A549 (cell line): ENCODE measurements at regions not wholly inside any gene's neighbourhood (a gene's known extent, or its start where the extent isn't known, plus 50 kb on each side); places are given as distances from the start of the nearest gene placed in this dataset.

Source experiments
- ATAC-seq, 2 experiments: fragments of 200-7000 bp in 1 of 2; fragments of >200 bp in 1 of 2; cut with Nextera tagmentation in 1 of 2; cut with Tn5 transposase in 1 of 2; 3 replicates each; pipeline versions ENCODE4 v1.8.0 to v1.9.1; 2018 to 2020; ENCODE audit warnings: mild to moderate bottlenecking in 1 of 2, moderate library complexity in 1 of 2
- CTCF ChIA-PET: fragments of 300-600 bp; sonication (Branson Sonifier 250); formaldehyde crosslinking; extraction: SDS; loops from one replicate; lab custom pipeline; 2021; ENCODE audit warnings: antibody characterized with exemption, inconsistent platforms; lab: Yijun Ruan, JAX
- POLR2A ChIA-PET: fragments of 350-600 bp; formaldehyde crosslinking; extraction: SDS; loops from one replicate; lab custom pipeline; 2021; ENCODE audit warnings: antibody characterized with exemption, inconsistent platforms; lab: Yijun Ruan, JAX
- DNase-seq, 2 experiments: peaks; one replicate each; pipeline versions ENCODE4 v3.0.0 to v3.0.0-alpha.2; 2011 to 2016; ENCODE audit warnings: low read depth in 1 of 2, low spot score in 1 of 2
- FAIRE-seq: peaks from 2 replicates; lab custom pipeline; 2011; peaks lifted over from hg19 to GRCh38; lab: Jason Lieb, UNC
- H3K27ac ChIP-seq, 2 experiments: fragments of >200 bp; sonication (Bioruptor Twin); formaldehyde crosslinking; 3 replicates each; pipeline ENCODE4 v1.5.1; 2016 to 2017
- H3K4me1 ChIP-seq: fragments of >200 bp; sonication (Bioruptor Twin); formaldehyde crosslinking; 3 replicates; pipeline ENCODE4 v1.6.1; 2016
- H3K4me2 ChIP-seq: fragments of >200 bp; sonication (Bioruptor Twin); formaldehyde crosslinking; 3 replicates; pipeline ENCODE4 v1.6.1; 2016
- H3K4me3 ChIP-seq: fragments of >200 bp; sonication (Bioruptor Twin); formaldehyde crosslinking; 3 replicates; pipeline ENCODE4 v1.5.1; 2016
- H3K9me3 ChIP-seq: fragments of >200 bp; sonication (Bioruptor Twin); formaldehyde crosslinking; 3 replicates; pipeline ENCODE4 v1.6.1; 2016
- BHLHE40 ChIP-seq: IDR thresholded peaks from 2 replicates; pipeline ENCODE4 v1.6.1; 2012; ENCODE audit warnings: low read depth, low read length, inconsistent platforms
- CEBPB ChIP-seq, 2 experiments: fragments of >200 bp in 1 of 2; sonication (Bioruptor Twin) in 1 of 2; formaldehyde crosslinking in 1 of 2; IDR thresholded peaks; 2 replicates each; pipeline ENCODE4 v1.6.1; 2012 to 2016
- CHD4 ChIP-seq: fragments of 200-600 bp; sonication (generic); IDR thresholded peaks from 2 replicates; pipeline ENCODE4 v1.6.1; 2016; ENCODE audit warnings: antibody characterized with exemption, mild to moderate bottlenecking, borderline replicate concordance
- E2F6 ChIP-seq: IDR thresholded peaks from 2 replicates; pipeline ENCODE4 v1.6.1; 2012; ENCODE audit warnings: low read depth, borderline replicate concordance
- EHF ChIP-seq: fragments of 250-450 bp; sonication (Bioruptor Pico); IDR thresholded peaks from 2 replicates; pipeline ENCODE4 v1.5.0; 2020; ENCODE audit warnings: mild to moderate bottlenecking
- FOSL2 ChIP-seq, 2 experiments: fragments of 450-650 bp in 1 of 2; fragments of >200 bp in 1 of 2; sonication (Bioruptor Twin) in 1 of 2; formaldehyde crosslinking; IDR thresholded peaks; 2 replicates each; pipeline versions ENCODE4 v1.5.0 to v1.6.1; 2016 to 2020; ENCODE audit warnings: mild to moderate bottlenecking in 1 of 2, moderate library complexity in 1 of 2
- GATA3 ChIP-seq: IDR thresholded peaks from 2 replicates; pipeline ENCODE4 v1.6.1; 2012; ENCODE audit warnings: borderline replicate concordance
- HDAC2 ChIP-seq: fragments of 200-600 bp; sonication (generic); IDR thresholded peaks from 2 replicates; pipeline ENCODE4 v1.6.1; 2016
- HES2 ChIP-seq: fragments of >200 bp; sonication (Bioruptor Twin); formaldehyde crosslinking; IDR thresholded peaks from 2 replicates; pipeline ENCODE4 v1.6.1; 2016
- HEYL ChIP-seq: fragments of 250-450 bp; sonication (Bioruptor Pico); IDR thresholded peaks from 2 replicates; pipeline ENCODE4 v1.8.0; 2021; ENCODE audit warnings: mild to moderate bottlenecking, moderate library complexity
- HOXA7 ChIP-seq: fragments of 250-450 bp; sonication (Bioruptor Pico); IDR thresholded peaks from 2 replicates; pipeline ENCODE4 v1.5.0; 2020; ENCODE audit warnings: mild to moderate bottlenecking, moderate library complexity
- HOXB13 ChIP-seq: fragments of 250-450 bp; sonication (Bioruptor Pico); IDR thresholded peaks from 2 replicates; pipeline ENCODE4 v1.5.0; 2020; ENCODE audit warnings: low read depth, mild to moderate bottlenecking, moderate library complexity
- HOXB5 ChIP-seq: fragments of 250-450 bp; sonication (Bioruptor Pico); IDR thresholded peaks from 2 replicates; pipeline ENCODE4 v1.5.0; 2020; ENCODE audit warnings: mild to moderate bottlenecking, moderate library complexity
- JUN ChIP-seq, 2 experiments: fragments of >200 bp; sonication (Bioruptor Twin); formaldehyde crosslinking; IDR thresholded peaks; 2 replicates in 1 of 2; 3 replicates in 1 of 2; pipeline ENCODE4 v1.6.1; 2016 to 2017
- JUNB ChIP-seq: fragments of >200 bp; sonication (Bioruptor Twin); formaldehyde crosslinking; IDR thresholded peaks from 2 replicates; pipeline ENCODE4 v1.6.1; 2016
- KDM1A ChIP-seq: fragments of 200-600 bp; sonication (generic); IDR thresholded peaks from 2 replicates; pipeline ENCODE4 v1.6.1; 2016; ENCODE audit warnings: low read depth, mild to moderate bottlenecking
- KDM5A ChIP-seq: fragments of 200-600 bp; sonication (generic); IDR thresholded peaks from 2 replicates; pipeline ENCODE4 v1.6.1; 2016; ENCODE audit warnings: antibody characterized with exemption, mild to moderate bottlenecking
- MYC ChIP-seq: IDR thresholded peaks from 2 replicates; pipeline ENCODE4 v1.6.1; 2012; ENCODE audit warnings: mild to moderate bottlenecking, inconsistent platforms, low read length, improper control_type of control experiment, borderline replicate concordance
- NPAS2 ChIP-seq: fragments of 250-450 bp; sonication (Bioruptor Pico); IDR thresholded peaks from 2 replicates; pipeline ENCODE4 v1.8.0; 2022; ENCODE audit warnings: mild to moderate bottlenecking, moderate library complexity, borderline replicate concordance
- NR3C1 ChIP-seq: fragments of >200 bp; sonication (Bioruptor Twin); formaldehyde crosslinking; IDR thresholded peaks from 3 replicates; pipeline ENCODE4 v1.6.1; 2017
- POLR2AphosphoS2 ChIP-seq: conservative IDR thresholded peaks from 2 replicates; pipeline ENCODE4 v1.6.1; 2012; ENCODE audit warnings: low read length, improper control_type of control experiment, inconsistent platforms
- RAD21 ChIP-seq, 2 experiments: fragments of >200 bp in 1 of 2; sonication (Bioruptor Twin) in 1 of 2; formaldehyde crosslinking in 1 of 2; IDR thresholded peaks in 1 of 2; conservative IDR thresholded peaks in 1 of 2; 2 replicates in 1 of 2; 3 replicates in 1 of 2; pipeline ENCODE4 v1.6.1; 2012 to 2018; ENCODE audit warnings: inconsistent platforms in 1 of 2
- RCOR1 ChIP-seq: fragments of 150-350 bp; IDR thresholded peaks from 2 replicates; pipeline ENCODE4 v1.6.1; 2014; ENCODE audit warnings: antibody characterized with exemption, low read length, low read depth
- REST ChIP-seq: fragments of 200-600 bp; sonication (generic); IDR thresholded peaks from 2 replicates; pipeline ENCODE4 v1.6.1; 2016; ENCODE audit warnings: antibody characterized with exemption, mild to moderate bottlenecking, moderate library complexity
- TFCP2L1 ChIP-seq: fragments of 250-450 bp; sonication (Bioruptor Pico); IDR thresholded peaks from 2 replicates; pipeline ENCODE4 v1.5.0; 2021; ENCODE audit warnings: mild to moderate bottlenecking
- ZC3H11A ChIP-seq: fragments of 450-650 bp; IDR thresholded peaks from 2 replicates; pipeline ENCODE4 v1.6.1; 2014; ENCODE audit warnings: antibody characterized with exemption, mild to moderate bottlenecking
- ZFP36 ChIP-seq: fragments of 450-650 bp; IDR thresholded peaks from 2 replicates; pipeline ENCODE4 v1.6.1; 2014; ENCODE audit warnings: borderline replicate concordance; ENCODE audit not compliant: partially characterized antibody
- ZNF302 ChIP-seq: fragments of 250-450 bp; sonication (Bioruptor Pico); IDR thresholded peaks from 2 replicates; pipeline ENCODE4 v1.9.0; 2021; ENCODE audit warnings: inconsistent platforms, mild to moderate bottlenecking, moderate library complexity
- WGBS: methylation state at CpG from one replicate; pipeline ENCODE4 v1.1.6; 2017; ENCODE audit errors: missing lambda C conversion rate; 5-methylcytosine and 5-hydroxymethylcytosine counted together

- 80% methylated on average over 1 of the region's 1 CpG for WGBS
- CTCF ChIA-PET, result interaction anchor here (0.6 to 1.4 kb wide), 3 partner anchors 20 to 107 kb away, joined by 3 to 6 read pairs (median 3); no protein-coding TSS in a partner anchor
These were observed 422.5 kb downstream of the TMEM135 start for GRCh38 chr11:87460279-87460678.

GRCh38 chr11:87459351-87459750, 421.6 kb downstream of the TMEM135 start:
- DNase-seq (no peak), ATAC-seq (no peak), FAIRE-seq (no peak)
- ChIA-PET CTCF (no interaction called here), POLR2A (no interaction called here)
- Histone ChIP-seq H3K4me2 (no peak overlapping the region), H3K9me3 (no peaks in the 10 kb centered on the region), H3K27ac (no peak overlapping the region), H3K4me1 (no peaks in the 10 kb centered on the region), H3K4me3 (no peak overlapping the region)
- no peak for TF ChIP-seq KDM5A
- TF ChIP-seq HOXB5, result no peak
- no peak for TF ChIP-seq JUNB
- no peak for TF ChIP-seq RAD21 (conservative IDR thresholded peaks at IDR 0.05 in 1 of 2, IDR thresholded peaks at IDR 0.05 in 1 of 2)
- no peak for TF ChIP-seq TFCP2L1 (CRISPR knock-in tag)
- TF ChIP-seq HOXB13 (CRISPR knock-in tag), result no peak
- TF ChIP-seq HEYL (CRISPR knock-in tag), result no peak
- TF ChIP-seq HOXA7 (CRISPR knock-in tag), result no peak
- TF ChIP-seq ZNF302, result no peak
- TF ChIP-seq REST, result no peak
- TF ChIP-seq KDM1A, result no peak
- TF ChIP-seq RCOR1, result no peak
- TF ChIP-seq NPAS2 (CRISPR knock-in tag), result no peak
- no peak for TF ChIP-seq EHF (CRISPR knock-in tag)
- no peak for TF ChIP-seq POLR2AphosphoS2
- TF ChIP-seq NR3C1, result no peak
- 30% methylated on average over 3 of the region's 3 CpGs for WGBS

More at GRCh38 chr11:87460279-87460678, 422.5 kb downstream of the TMEM135 start:
- POLR2A ChIA-PET, result no interaction called here
- Histone ChIP-seq H3K9me3 (no peaks in the 10 kb centered on the region), H3K27ac (no peak overlapping the region), H3K4me3 (no peak overlapping the region), H3K4me2 (no peak overlapping the region), H3K4me1 (no peaks in the 10 kb centered on the region)
- TF ChIP-seq TFCP2L1 (CRISPR knock-in tag) (no peak), RAD21 (conservative IDR thresholded peaks at IDR 0.05 in 1 of 2, IDR thresholded peaks at IDR 0.05 in 1 of 2) (no peak), MYC (no peak), ZFP36 (no peak), REST (no peak), BHLHE40 (no peak), JUN (IDR thresholded peaks at IDR 0.05) (no peak), HES2 (no peak), E2F6 (no peak), CHD4 (no peak), ZNF302 (no peak), FOSL2 (IDR thresholded peaks at IDR 0.05) (no peak), FOSL2 (CRISPR knock-in tag; IDR thresholded peaks at IDR 0.05) (no peak), NPAS2 (CRISPR knock-in tag) (no peak), GATA3 (no peak), ZC3H11A (no peak), HDAC2 (no peak), KDM1A (no peak), CEBPB (IDR thresholded peaks at IDR 0.05) (no peak)
- FAIRE-seq, result no peak
- DNase-seq, result no peak
- no peak for ATAC-seq
